Natural killer cell (primary cell): ENCODE measurements at regions not wholly inside any gene's neighbourhood (a gene's known extent, or its start where the extent isn't known, plus 50 kb on each side); places are given as distances from the start of the nearest gene placed in this dataset.

Source experiments
- ATAC-seq, 3 donors: fragments of 150-1000 bp in 2 of 3; fragments of 200-7000 bp in 1 of 3; cut with Tn5 transposase; 1 replicate in 1 of 3; 2 replicates in 2 of 3; pipeline ENCODE4 v1.10.0; 2021; ENCODE audit warnings: mild to moderate bottlenecking in 2 of 3, moderate library complexity in 2 of 3
- DNase-seq, 2 donors: peaks; one replicate each; pipeline versions ENCODE4 v3.0.0 to v3.0.0-alpha.2; 2013 to 2021; ENCODE audit warnings: mixed read lengths in 1 of 2
- H3K27ac ChIP-seq: one replicate; pipeline ENCODE4 v1.5.1; 2013; ENCODE audit warnings: mild to moderate bottlenecking, low read length
- H3K27me3 ChIP-seq: one replicate; pipeline ENCODE4 v1.6.1; 2013; ENCODE audit warnings: low read length; ENCODE audit not compliant: control insufficient read depth, insufficient read depth
- H3K36me3 ChIP-seq: one replicate; pipeline ENCODE4 v1.6.1; 2013; ENCODE audit warnings: low read length; ENCODE audit not compliant: control insufficient read depth, insufficient read depth
- H3K4me1 ChIP-seq: one replicate; pipeline ENCODE4 v1.6.1; 2013; ENCODE audit warnings: low read length; ENCODE audit not compliant: control insufficient read depth, insufficient read depth
- H3K4me3 ChIP-seq: one replicate; pipeline ENCODE4 v1.5.1; 2013; ENCODE audit warnings: low read length
- H3K9me3 ChIP-seq: one replicate; pipeline ENCODE4 v1.6.1; 2013; ENCODE audit warnings: low read length; ENCODE audit not compliant: control insufficient read depth, insufficient read depth
- H3K27ac Mint-ChIP-seq, 2 donors: one replicate each; pipeline ENCODE4 v1.8.0; 2022; ENCODE audit warnings: mild to moderate bottlenecking in 2 of 2, mixed read lengths in 2 of 2, moderate library complexity in 1 of 2
- H3K27me3 Mint-ChIP-seq, 2 donors: one replicate each; pipeline ENCODE4 v1.8.0; 2022; ENCODE audit warnings: low read depth in 2 of 2, mixed read lengths in 2 of 2
- H3K36me3 Mint-ChIP-seq: one replicate; pipeline ENCODE4 v1.8.0; 2022; ENCODE audit warnings: mixed read lengths
- H3K4me1 Mint-ChIP-seq, 2 donors: one replicate each; pipeline ENCODE4 v1.8.0; 2022; ENCODE audit warnings: mixed read lengths in 2 of 2
- H3K4me3 Mint-ChIP-seq: one replicate; pipeline ENCODE4 v1.8.0; 2022; ENCODE audit warnings: mild to moderate bottlenecking, moderate library complexity, mixed read lengths
- H3K9me3 Mint-ChIP-seq, 2 donors: one replicate each; pipeline ENCODE4 v1.8.0; 2022; ENCODE audit warnings: mixed read lengths in 2 of 2
- WGBS: methylation state at CpG from one replicate; pipeline ENCODE4 v1.1.7; 2013; ENCODE audit warnings: missing lambda C conversion rate; ENCODE audit not compliant: insufficient coverage; 5-methylcytosine and 5-hydroxymethylcytosine counted together
- intact Hi-C: fragments of 100-400 bp; cut with micrococcal nuclease; formaldehyde crosslinking; loops from one replicate; pipeline ENCODE4 v1.14.2; 2022
- TF ChIP-seq, protein P1 (sequence below): fragments of 200-600 bp; IDR thresholded peaks from one replicate; pipeline ENCODE4 v1.8.0; 2022; ENCODE audit warnings: antibody characterized with exemption

DNA sequence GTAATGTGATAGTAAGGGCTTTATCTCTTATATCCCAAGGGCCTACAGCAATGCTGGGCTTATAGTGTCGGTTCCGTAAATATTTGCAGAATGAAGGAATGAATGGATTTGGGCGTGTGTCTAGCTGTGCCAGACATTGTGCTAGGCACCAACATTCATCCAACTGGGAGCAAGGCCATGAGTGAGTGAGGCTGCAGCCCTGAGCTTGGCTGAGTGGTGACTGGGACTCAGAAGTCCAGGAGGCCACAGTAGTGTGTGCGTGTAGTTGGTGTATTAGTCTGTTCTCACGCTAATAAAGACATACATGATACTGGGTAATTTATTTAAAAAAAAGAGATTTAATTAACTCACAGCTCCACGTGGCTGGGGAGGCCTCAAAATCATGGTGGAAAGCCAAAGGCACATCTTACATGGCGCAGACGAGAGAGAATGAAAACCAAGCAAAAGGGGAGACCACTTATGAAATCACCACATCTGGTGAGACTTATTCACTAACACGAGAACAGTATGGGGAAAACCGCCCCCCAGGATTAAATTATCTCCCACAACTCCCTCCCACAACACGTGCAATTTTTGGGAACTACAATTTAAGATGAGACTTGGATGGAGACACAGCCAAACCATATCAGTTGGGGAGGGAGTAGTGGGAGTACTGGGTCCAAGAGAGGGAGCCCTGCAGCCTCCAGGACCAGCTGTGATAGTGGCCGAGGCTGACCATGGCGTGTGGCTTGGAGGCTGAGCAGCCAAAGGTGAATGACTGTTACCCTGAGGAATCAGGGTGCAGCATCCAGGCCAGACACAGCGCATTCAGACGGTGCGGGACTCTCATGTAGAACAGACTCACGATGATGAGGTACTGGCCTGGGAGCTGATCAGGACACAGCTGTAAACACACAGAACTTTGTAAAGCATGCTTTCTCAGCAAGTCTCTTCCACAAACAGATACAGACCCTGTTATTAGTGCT is 104.6 kb downstream of the TEX26 start:
- ATAC-seq (no peak), DNase-seq (no peak)
- Histone ChIP-seq H3K36me3 (no peaks in the 10 kb centered on the region), H3K4me3 (no peak overlapping the region), H3K27ac (no peak overlapping the region), H3K4me1 (peaks cover 12% of the 10 kb centered on the region), H3K27me3 (peaks cover 5% of the 10 kb centered on the region), H3K9me3 (no peaks in the 10 kb centered on the region)
- H3K27me3 Mint-ChIP-seq = peaks cover 37 to 48% of the 10 kb centered on the region in 2 donors
- peaks cover 14 to 15% of the 10 kb centered on the region in 2 donors for H3K4me1 Mint-ChIP-seq
- no peak overlapping the region for H3K4me3 Mint-ChIP-seq
- no peaks in the 10 kb centered on the region for H3K9me3 Mint-ChIP-seq
- 73% methylated on average over 14 of the region's 17 CpGs for WGBS
- TF ChIP-seq, protein P1, sequence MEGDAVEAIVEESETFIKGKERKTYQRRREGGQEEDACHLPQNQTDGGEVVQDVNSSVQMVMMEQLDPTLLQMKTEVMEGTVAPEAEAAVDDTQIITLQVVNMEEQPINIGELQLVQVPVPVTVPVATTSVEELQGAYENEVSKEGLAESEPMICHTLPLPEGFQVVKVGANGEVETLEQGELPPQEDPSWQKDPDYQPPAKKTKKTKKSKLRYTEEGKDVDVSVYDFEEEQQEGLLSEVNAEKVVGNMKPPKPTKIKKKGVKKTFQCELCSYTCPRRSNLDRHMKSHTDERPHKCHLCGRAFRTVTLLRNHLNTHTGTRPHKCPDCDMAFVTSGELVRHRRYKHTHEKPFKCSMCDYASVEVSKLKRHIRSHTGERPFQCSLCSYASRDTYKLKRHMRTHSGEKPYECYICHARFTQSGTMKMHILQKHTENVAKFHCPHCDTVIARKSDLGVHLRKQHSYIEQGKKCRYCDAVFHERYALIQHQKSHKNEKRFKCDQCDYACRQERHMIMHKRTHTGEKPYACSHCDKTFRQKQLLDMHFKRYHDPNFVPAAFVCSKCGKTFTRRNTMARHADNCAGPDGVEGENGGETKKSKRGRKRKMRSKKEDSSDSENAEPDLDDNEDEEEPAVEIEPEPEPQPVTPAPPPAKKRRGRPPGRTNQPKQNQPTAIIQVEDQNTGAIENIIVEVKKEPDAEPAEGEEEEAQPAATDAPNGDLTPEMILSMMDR = no peak
- no peak overlapping the region for H3K27ac Mint-ChIP-seq
- intact Hi-C loops = no loop called here
- H3K36me3 Mint-ChIP-seq = no peaks in the 10 kb centered on the region

DNA sequence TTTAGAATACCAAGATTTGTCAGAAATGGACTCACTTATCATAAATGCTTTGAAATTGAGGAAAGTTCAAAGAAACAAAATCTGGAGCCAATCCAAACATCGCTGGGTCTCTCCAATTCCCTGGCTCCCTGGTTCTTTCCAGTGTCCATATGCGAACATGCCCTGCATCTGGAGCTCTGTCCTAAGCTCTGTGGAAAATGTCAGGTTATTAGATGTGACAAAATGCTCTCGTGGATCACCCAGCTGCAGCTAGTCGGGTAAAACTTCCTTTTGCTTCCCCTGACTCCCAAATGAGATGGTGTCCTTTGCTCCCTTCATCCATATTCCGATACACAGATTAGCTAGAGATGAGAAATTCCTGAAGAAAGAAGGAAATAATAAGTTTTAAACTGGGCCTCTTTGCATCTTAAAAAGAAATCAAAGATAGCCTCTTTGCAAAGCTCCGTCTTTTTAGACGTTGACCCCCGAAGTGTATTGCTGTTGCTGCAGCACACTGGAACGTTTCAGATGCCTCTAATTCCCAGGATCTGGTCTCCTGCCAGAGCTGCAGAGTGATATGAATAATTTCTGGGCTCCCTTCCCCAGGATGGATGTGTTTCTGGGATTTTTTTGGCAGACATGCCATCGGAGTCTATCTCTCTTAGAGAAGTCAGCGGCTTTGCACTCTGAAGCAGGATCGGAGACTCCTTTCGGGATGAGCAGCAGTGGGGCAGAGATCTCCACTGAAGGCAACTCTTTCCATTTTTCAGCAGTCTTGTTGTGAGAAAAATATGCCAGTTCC is 102.9 kb downstream of the TEX26 start:
- no peak overlapping the region for H3K27ac ChIP-seq
- peaks cover 12% of the 10 kb centered on the region for H3K4me1 ChIP-seq
- ATAC-seq (no peak), DNase-seq (no peak)
- H3K27me3 ChIP-seq = no peaks in the 10 kb centered on the region
- Mint-ChIP-seq H3K27ac (no peak overlapping the region), H3K4me1 (peaks cover 13 to 14% of the 10 kb centered on the region in 2 donors), H3K36me3 (no peaks in the 10 kb centered on the region), H3K4me3 (no peak overlapping the region), H3K27me3 (peaks cover 44% of the 10 kb centered on the region in 2 donors), H3K9me3 (no peaks in the 10 kb centered on the region)
- 88% methylated on average over 11 of the region's 13 CpGs for WGBS
- H3K9me3 ChIP-seq = no peaks in the 10 kb centered on the region
- TF ChIP-seq, protein P1 = no peak
- H3K36me3 ChIP-seq = no peaks in the 10 kb centered on the region
- intact Hi-C loops = no loop called here
- no peak overlapping the region for H3K4me3 ChIP-seq

DNA sequence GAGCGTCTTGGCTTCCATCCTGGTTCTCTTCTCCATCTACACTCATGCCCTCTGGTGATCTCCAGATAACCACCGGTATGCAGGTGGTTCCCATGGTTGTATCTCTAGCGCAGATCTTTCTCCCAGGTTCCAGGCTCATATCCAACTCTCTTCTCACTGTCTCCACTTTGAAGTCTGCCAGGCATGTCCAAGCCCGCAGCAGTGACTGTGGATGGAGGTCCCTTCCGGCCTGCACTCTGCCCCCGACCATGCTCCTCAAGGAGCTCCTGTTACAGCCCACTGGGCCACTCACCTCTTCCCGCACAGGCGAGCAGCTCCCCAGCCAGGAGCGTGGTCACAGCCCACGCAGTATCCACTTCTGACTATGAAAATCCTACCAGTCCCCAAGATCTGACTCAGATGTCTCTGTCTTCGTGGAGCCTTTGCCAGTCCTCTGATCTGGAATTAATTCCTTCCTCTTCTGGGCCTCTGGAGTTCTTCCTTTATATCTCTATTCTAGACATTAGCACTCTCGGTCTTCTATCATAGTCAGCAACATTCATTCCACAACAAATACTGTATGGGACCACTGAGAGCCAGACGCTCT is 100.2 kb downstream of the TEX26 start:
- H3K9me3 Mint-ChIP-seq = no peaks in the 10 kb centered on the region

More for the DNA sequence above, 100.2 kb downstream of the TEX26 start:
- no peak overlapping the region for H3K27ac Mint-ChIP-seq
- H3K4me3 ChIP-seq = no peak overlapping the region
- intact Hi-C loops = no loop called here
- H3K9me3 ChIP-seq = no peaks in the 10 kb centered on the region
- DNase-seq (no peak), ATAC-seq (no peak)
- no peaks in the 10 kb centered on the region for H3K4me1 Mint-ChIP-seq
- H3K27me3 Mint-ChIP-seq = peaks cover 35 to 38% of the 10 kb centered on the region in 2 donors
- H3K27ac ChIP-seq = no peak overlapping the region
- H3K4me3 Mint-ChIP-seq = no peak overlapping the region
- TF ChIP-seq, protein P1 = no peak
- H3K36me3 Mint-ChIP-seq = no peaks in the 10 kb centered on the region
- WGBS = 81% methylated on average over 12 of the region's 13 CpGs
- no peaks in the 10 kb centered on the region for H3K27me3 ChIP-seq
- H3K36me3 ChIP-seq = no peaks in the 10 kb centered on the region
- no peaks in the 10 kb centered on the region for H3K4me1 ChIP-seq
